Activated T-cell treated with anti-CD3 and anti-CD28 coated beads for 1 hour (primary cell): ENCODE measurements at regions not wholly inside any gene's neighbourhood (a gene's known extent, or its start where the extent isn't known, plus 50 kb on each side); places are given as distances from the start of the nearest gene placed in this dataset.

ENCODE experiments used
- DNase-seq: peaks from one replicate; pipeline ENCODE4 v3.0.0-alpha.2; 2020; ENCODE audit warnings: low read depth

- DNase-seq = no peak
These were observed 115.0 kb upstream of the KIF5B start for GRCh38 chr10:32171204-32171603.

GRCh38 chr10:32169556-32169955 lies 113.3 kb upstream of the KIF5B start:
- no peak for DNase-seq

- no peak for DNase-seq
These were observed 111.2 kb upstream of the KIF5B start for GRCh38 chr10:32167450-32167849.

DNA sequence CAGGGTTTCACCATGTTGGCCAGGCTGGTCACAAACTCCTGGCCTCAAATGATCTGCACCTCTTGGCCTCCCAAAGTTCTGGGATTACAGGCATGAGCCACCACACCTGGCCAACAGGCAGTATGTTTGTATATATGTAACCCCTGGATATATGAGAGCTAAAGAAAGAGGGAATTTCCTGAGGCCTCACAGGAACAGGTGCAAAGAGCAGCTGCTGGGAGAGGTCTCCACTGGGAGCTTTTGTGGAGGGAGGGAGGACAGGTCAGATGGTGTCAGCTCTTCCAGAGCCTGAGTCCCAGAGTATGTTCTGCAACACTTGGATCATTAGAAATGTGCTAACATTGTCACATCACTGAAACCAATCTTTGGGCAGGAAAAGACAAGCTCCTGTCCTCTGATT lies 110.1 kb upstream of the KIF5B start:
- no peak for DNase-seq

DNA sequence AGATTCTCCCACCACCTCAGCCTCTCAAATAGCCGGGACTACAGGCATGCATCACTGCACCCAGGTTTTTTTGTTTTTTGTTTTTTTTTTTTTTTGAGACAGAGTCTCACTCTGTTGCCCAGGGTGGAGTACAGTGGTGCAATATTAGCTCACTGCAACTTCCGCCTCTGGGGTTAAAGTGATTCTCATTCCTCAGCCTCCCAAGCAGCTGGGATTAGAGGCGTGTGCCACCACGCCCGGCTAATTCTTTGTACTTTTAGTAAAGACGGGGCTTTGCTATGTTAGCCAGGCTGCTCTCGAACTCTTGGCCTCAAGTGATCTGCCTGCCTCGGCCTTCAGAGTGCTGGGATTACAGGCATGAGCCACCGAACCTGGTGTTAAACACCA lies 107.5 kb upstream of the KIF5B start:
- DNase-seq = no peak

DNA sequence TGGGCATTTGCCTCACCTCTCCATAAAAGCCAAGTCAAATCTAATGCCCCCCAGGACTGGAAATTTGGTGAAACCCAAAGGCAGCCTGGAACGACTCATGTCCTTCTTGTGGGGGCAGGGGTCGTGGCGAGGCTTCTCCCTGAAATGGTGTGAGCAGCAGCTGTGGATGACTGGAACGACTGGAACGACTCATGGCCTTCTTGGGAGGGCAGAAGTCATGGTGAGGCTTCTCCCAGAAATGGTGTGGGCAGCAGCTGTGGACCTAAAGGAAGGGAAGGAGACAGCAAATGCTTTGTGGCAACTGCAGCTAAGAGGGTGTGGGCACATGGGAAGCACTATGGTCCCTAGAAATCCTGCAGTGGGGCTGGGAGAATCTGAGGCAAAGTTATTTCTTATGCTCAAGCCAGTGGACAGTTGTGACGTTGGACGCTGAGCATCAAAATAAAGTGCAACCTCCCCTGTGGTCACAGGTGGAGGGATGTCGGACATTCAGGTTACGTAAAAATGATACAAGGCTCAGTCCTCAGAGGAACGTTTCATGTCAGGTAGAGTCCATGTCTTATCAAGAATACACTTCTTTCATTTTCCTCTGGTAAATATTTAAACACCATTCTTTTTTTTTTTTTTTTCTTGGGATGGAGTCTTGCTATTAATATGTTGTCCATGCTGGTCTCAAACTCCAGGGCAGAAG lies 107.0 kb upstream of the KIF5B start:
- DNase-seq = no peak

GRCh38 chr10:32161586-32161985 lies 105.4 kb upstream of the KIF5B start:
- no peak for DNase-seq

DNA sequence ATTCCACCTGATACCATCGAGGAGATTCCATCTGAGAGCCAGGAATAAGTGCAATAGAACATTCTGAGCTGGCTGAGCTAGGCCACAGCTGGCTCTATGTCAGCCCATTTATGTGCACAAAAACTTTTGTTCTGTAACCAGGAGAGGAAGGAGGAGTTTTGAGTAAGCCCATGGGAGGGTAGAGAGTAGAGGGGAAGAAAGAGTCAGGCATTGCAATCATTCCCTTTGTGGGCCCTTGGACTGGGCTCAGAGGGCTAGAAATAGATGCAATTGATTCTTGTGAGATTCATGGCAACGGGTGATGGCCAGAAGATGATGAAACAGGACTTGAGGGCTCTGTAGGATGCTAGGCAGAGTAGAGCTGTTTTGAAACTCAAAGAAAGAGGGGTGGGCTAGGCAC lies 104.6 kb upstream of the KIF5B start:
- no peak for DNase-seq

GRCh38 chr10:32159264-32159663 lies 103.0 kb upstream of the KIF5B start:
- DNase-seq = no peak

DNA sequence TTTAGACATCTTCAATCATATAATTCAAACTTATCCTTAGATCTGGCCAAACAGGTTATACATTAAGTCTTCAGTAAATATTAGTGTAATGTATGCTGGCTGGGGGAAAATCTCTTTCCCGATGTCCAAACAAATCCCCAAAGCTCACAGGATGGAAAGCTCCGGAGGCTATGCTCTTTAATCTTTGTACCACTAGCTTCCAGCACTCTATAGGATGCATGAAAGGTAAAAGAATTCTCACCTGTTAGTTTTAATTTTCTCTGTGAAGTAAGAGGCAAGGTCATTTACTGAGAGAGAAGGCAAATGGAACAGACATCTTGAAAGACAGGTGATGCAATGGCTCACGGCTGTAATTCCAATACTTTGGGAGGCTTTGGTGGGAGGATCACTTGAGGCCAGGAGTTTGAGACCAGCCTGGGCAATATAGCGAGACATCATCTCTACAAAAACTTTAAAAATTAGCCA lies 99.8 kb upstream of the KIF5B start:
- DNase-seq = no peak

GRCh38 chr10:32155075-32155516 lies 98.9 kb upstream of the KIF5B start:
- DNase-seq = no peak

GRCh38 chr10:32153931-32154330 lies 97.7 kb upstream of the KIF5B start:
- DNase-seq = no peak

DNA sequence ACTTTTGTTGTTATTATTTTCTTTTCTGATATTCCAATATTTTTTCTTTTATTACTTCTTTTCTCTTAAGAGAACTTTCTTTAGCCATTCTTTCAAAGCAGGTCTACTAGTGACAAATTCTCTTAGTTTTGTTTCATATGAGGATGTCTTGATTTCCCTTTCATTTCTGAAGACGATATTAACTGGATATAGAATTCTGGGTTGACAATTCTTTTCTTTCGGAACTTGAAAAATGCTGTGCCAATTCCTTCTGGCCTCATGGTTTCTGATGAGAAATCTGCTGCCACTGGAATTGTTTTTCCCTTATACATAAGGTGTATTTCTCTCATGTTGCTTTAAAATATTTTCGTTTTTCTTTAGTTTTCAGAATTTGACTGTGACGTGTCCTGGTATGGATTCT lies 97.0 kb upstream of the KIF5B start:
- DNase-seq = no peak

GRCh38 chr10:32151871-32152270 lies 95.6 kb upstream of the KIF5B start:
- DNase-seq = no peak

- no peak for DNase-seq
These were observed 94.4 kb upstream of the KIF5B start for GRCh38 chr10:32150532-32151101.

DNA sequence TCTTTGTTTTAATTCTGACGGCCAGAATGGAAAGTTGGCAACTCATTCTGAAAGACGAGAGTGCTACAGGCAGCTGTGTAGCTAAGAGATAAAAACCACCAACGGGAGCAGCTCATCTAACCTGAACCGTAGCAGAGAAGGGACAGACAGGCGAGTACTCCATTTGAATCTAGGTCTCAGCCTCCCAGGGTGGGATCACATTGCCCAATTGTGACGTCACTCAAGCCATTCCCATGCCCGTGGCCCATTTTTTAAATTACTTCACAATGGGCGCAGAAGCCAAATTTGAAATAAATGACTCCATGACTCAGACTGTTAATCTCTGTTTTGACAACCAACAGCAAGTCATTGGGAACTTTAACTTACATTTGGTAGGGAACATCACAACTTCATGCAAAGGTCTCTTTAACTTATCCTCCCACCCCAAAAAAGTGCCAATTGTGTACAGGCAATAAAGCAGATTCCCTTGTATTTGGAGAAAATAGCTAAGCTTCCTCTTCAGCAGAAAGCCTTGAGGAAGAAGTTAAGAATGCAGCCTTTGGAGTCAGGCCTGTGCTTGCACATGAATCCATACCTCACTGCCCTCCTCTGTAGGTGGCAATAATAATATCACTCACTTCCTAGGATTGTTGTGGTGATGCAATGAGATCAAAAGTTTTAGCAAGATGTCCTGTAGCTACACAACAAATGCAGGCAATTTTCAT lies 93.2 kb upstream of the KIF5B start:
- no peak for DNase-seq

GRCh38 chr10:32148864-32149251 lies 92.6 kb upstream of the KIF5B start:
- DNase-seq = no peak

DNA sequence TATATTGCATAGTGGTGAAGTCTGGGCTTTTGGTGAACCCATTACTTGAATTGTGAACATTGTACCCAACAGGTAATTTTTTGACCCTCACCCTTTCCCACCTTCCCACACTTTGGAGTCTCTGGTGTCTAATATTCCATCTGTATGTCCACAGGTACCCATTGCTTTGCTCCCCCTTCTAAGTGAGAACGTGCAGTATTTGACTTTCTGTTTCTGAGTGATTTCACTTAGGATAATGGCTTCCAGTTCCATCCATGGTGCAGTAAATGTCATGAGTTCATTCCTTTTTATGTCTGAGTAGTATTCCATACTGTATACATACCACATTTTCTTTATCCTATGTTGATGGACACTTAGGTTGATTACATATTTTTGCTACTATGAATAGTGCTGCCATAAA lies 91.5 kb upstream of the KIF5B start:
- DNase-seq = no peak

DNA sequence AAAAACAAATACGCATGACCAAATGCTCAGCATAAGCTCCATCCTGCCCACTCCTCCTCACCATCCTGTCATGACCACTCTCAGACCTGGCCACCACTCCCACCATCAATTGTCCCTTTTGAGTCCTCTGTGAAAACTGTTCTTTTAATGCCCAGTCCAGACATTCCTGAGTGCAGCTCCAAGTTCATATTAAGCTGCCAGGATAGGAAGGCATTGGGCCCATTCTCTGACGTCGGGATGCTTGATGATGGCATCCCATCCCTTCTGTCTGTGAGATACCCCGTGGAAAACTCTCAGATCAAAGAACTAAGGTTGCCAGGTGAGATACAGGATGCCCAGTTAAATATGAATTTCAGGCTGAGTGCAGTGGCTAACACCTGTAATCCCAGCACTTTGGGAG lies 89.9 kb upstream of the KIF5B start:
- DNase-seq = no peak

- DNase-seq = no peak
These were observed 88.8 kb upstream of the KIF5B start for GRCh38 chr10:32144817-32145688.

- no peak for DNase-seq
These were observed 87.2 kb upstream of the KIF5B start for GRCh38 chr10:32143302-32143847.

DNA sequence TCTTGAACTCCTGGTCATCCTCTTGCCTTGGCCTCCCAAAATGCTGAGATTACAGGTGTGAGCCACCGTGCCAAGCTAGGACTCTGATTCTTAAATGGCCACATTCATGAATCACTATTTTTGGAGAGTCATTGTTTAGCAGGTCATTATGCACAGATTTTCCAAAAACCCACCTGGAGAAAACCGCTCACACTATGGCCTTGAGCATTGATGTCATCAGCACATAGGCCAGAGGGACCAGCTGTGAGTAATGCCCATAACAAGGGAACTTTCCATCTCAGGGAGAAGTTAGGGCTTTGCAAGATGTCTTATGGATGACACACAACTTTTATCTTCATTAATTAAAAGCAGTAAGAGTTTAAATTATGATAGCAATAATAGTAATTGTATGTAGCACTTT lies 86.4 kb upstream of the KIF5B start:
- no peak for DNase-seq
